Neuron (in vitro differentiated cells): ENCODE measurements at regions not wholly inside any gene's neighbourhood (a gene's known extent, or its start where the extent isn't known, plus 50 kb on each side); places are given as distances from the start of the nearest gene placed in this dataset.
"Not testable (repeated sequence)": the region's sequence is repeated elsewhere in the genome, so short reads cannot be mapped to it uniquely, and the experiment has no call there.

Source experiments
- H2AFZ ChIP-seq: one replicate; pipeline ENCODE4 v1.6.1; 2013; ENCODE audit warnings: low read depth, mild to moderate bottlenecking, inconsistent platforms, low read length, moderate library complexity
- H3K27me3 ChIP-seq: one replicate; pipeline ENCODE4 v1.6.1; 2013; ENCODE audit warnings: low read length; ENCODE audit not compliant: insufficient read depth
- H3K36me3 ChIP-seq: one replicate; pipeline ENCODE4 v1.6.1; 2013; ENCODE audit warnings: low read length; ENCODE audit not compliant: insufficient read depth
- H3K4me1 ChIP-seq: one replicate; pipeline ENCODE4 v1.6.1; 2013; ENCODE audit warnings: low read length; ENCODE audit not compliant: insufficient read depth
- H3K4me3 ChIP-seq: 2 replicates; pipeline ENCODE4 v1.5.1; 2013; ENCODE audit warnings: mild to moderate bottlenecking, low read length, moderate library complexity
- H3K9me3 ChIP-seq: one replicate; pipeline ENCODE4 v1.6.1; 2013; ENCODE audit warnings: low read length

- H3K4me3 ChIP-seq: no peak overlapping the region
- H3K36me3 ChIP-seq: no peaks in the 10 kb centered on the region
- H3K4me1 ChIP-seq: no peaks in the 10 kb centered on the region
- peaks cover 2% of the 10 kb centered on the region for H3K9me3 ChIP-seq
- no peaks in the 10 kb centered on the region for H3K27me3 ChIP-seq
- no peak overlapping the region for H2AFZ ChIP-seq
These were observed 210.7 kb downstream of the EFCAB11 start for GRCh38 chr14:89743828-89744227.

GRCh38 chr14:89740241-89740640 lies 214.3 kb downstream of the EFCAB11 start:
- H2AFZ ChIP-seq: no peak overlapping the region
- no peaks in the 10 kb centered on the region for H3K27me3 ChIP-seq
- no peaks in the 10 kb centered on the region for H3K4me1 ChIP-seq
- H3K36me3 ChIP-seq: no peaks in the 10 kb centered on the region
- H3K9me3 ChIP-seq: peaks cover 2% of the 10 kb centered on the region
- no peak overlapping the region for H3K4me3 ChIP-seq

GRCh38 chr14:89736881-89737280 lies 217.6 kb downstream of the EFCAB11 start:
- no peaks in the 10 kb centered on the region for H3K4me1 ChIP-seq
- H3K27me3 ChIP-seq: no peaks in the 10 kb centered on the region
- H3K9me3 ChIP-seq: no peaks in the 10 kb centered on the region
- no peak overlapping the region for H2AFZ ChIP-seq
- H3K36me3 ChIP-seq: no peaks in the 10 kb centered on the region
- no peak overlapping the region for H3K4me3 ChIP-seq

DNA sequence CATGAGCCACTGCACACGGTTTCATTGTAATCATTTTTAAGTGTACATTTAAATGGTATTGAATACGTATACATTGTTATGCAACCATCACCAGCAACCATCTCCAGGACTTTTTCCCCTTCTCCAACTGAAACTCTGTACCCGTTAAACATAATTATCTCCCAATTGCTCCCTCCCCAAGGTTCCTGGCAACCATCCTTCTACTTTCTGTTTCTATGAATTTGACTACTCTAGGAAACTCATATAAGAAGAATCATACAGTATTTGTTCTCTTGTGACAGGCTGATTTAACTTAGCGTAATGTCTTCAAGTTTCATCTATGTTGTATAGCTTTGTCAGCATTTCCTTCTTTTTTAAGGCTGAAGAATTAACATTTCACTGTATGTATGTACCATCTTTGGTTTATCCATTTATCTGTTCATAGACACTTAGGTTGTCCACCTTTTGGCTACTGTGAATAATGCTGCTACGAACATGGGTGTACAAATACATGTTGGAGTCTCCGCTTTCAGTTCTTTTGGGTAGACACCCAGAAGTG lies 223.1 kb downstream of the EFCAB11 start:
- no peaks in the 10 kb centered on the region for H3K36me3 ChIP-seq
- H3K4me3 ChIP-seq: no peak overlapping the region
- H3K4me1 ChIP-seq: no peaks in the 10 kb centered on the region
- H3K9me3 ChIP-seq: no peaks in the 10 kb centered on the region
- no peak overlapping the region for H2AFZ ChIP-seq
- no peaks in the 10 kb centered on the region for H3K27me3 ChIP-seq

DNA sequence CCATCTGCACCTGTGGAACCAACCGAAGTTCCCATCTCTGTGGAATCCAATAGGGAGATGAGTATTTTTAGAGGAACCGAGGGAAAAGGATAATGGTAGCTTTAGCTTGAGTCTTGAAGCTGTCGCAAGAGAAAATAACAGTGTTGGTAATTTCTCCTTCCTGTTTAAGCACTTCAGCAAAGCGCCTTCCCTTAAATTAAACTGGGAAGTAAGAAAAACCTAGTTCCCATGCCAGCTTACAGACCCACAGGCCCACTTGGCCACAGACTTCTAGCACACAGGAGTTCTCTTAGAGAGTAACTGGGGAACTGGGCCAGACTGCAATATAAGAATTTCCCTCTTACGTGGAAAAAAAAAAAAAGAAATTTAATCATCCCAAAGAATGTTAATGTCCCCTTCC lies 223.8 kb downstream of the EFCAB11 start:
- Histone ChIP-seq H2AFZ (no peak overlapping the region), H3K4me1 (no peaks in the 10 kb centered on the region), H3K9me3 (no peaks in the 10 kb centered on the region), H3K36me3 (no peaks in the 10 kb centered on the region), H3K27me3 (no peaks in the 10 kb centered on the region), H3K4me3 (no peak overlapping the region)

DNA sequence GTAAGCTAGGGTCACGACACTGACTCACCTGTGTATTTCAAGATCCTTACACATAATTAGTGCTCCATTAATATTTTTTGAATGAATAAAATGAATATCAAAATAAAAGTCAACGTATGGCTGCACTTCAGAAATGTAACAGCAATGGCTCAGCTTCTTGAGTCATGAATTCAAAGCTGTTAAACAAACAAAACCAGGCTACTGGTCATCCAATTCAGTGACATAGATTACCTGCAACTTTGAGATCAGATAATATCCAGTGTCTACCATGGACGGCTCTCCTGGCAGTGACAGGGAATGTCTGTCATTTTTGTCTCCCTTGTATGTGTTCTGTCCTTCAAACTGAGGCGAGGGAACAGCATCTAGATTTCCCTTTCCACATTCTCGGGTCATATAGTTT lies 225.6 kb downstream of the EFCAB11 start:
- no peaks in the 10 kb centered on the region for H3K9me3 ChIP-seq
- H2AFZ ChIP-seq: no peak overlapping the region
- H3K27me3 ChIP-seq: no peaks in the 10 kb centered on the region
- no peaks in the 10 kb centered on the region for H3K4me1 ChIP-seq
- no peak overlapping the region for H3K4me3 ChIP-seq
- no peaks in the 10 kb centered on the region for H3K36me3 ChIP-seq

- H3K27me3 ChIP-seq, H3K4me3 ChIP-seq, H2AFZ ChIP-seq, H3K9me3 ChIP-seq, H3K36me3 ChIP-seq, H3K4me1 ChIP-seq: not testable (repeated sequence)
These were observed 228.3 kb downstream of the EFCAB11 start for GRCh38 chr14:89726226-89726625.

GRCh38 chr14:89724628-89724960 lies 229.9 kb downstream of the EFCAB11 start:
- no peaks in the 10 kb centered on the region for H3K9me3 ChIP-seq
- H2AFZ ChIP-seq: no peak overlapping the region
- peaks cover 4% of the 10 kb centered on the region for H3K4me1 ChIP-seq
- H3K4me3 ChIP-seq: no peak overlapping the region
- H3K27me3 ChIP-seq: no peaks in the 10 kb centered on the region
- H3K36me3 ChIP-seq: no peaks in the 10 kb centered on the region

GRCh38 chr14:89723930-89724627 lies 230.5 kb downstream of the EFCAB11 start:
- Histone ChIP-seq H2AFZ (no peak overlapping the region), H3K36me3 (no peaks in the 10 kb centered on the region), H3K27me3 (no peaks in the 10 kb centered on the region), H3K9me3 (no peaks in the 10 kb centered on the region), H3K4me3 (no peak overlapping the region), H3K4me1 (peaks cover 4% of the 10 kb centered on the region)

- Histone ChIP-seq H2AFZ (no peak overlapping the region), H3K4me3 (no peak overlapping the region), H3K4me1 (peaks cover 4% of the 10 kb centered on the region), H3K36me3 (no peaks in the 10 kb centered on the region), H3K27me3 (no peaks in the 10 kb centered on the region), H3K9me3 (no peaks in the 10 kb centered on the region)
These were observed 232.6 kb downstream of the EFCAB11 start for GRCh38 chr14:89721956-89722355.

DNA sequence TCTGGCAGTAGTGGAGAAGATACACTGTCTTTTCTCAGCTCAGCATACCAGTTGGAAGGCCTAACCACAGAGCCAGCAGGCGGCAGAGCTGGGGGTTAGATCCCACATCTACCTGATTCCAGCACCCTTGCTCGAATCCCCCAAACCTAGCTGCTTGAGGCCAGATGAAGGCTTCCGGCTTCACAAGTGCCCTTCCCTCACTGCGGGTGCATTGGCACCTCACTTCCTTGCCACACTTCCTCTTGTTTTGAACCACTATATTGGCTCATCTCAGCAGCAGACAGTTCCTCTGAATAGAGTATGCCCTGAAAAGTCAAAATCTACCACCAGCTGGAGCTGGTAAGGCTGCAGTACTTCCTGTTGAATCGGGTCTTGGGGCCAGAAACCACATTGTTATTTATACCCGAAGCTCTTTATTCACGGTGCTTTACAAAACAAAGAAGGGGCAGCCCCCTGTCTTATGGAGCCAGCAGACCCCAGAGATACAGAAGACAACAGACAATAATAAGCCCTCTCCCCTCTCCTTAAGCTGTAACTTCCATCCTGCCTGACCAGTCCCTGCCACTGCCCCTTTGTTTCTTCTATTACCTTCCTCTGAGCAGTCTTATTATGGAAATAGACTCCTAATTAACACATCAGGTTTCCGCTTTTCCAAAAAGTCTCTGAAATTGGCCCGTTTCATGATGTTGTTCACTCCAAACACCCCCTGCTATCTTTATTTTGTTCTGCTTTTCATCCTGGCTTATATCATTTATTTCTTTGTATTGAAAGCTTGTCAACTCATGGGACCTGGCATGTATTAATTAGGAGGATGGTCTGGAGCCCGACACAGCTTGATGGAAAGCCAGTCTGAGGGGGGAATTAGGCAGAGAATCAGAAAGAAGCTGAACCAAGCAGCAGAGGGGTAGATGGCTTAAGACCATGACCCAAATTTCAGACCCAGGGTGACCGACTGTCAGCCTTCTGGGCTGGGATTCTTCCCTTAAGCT lies 233.5 kb downstream of the EFCAB11 start:
- no peak overlapping the region for H2AFZ ChIP-seq
- peaks cover 4% of the 10 kb centered on the region for H3K4me1 ChIP-seq
- H3K9me3 ChIP-seq: no peaks in the 10 kb centered on the region
- no peaks in the 10 kb centered on the region for H3K27me3 ChIP-seq
- H3K36me3 ChIP-seq: no peaks in the 10 kb centered on the region
- no peak overlapping the region for H3K4me3 ChIP-seq

DNA sequence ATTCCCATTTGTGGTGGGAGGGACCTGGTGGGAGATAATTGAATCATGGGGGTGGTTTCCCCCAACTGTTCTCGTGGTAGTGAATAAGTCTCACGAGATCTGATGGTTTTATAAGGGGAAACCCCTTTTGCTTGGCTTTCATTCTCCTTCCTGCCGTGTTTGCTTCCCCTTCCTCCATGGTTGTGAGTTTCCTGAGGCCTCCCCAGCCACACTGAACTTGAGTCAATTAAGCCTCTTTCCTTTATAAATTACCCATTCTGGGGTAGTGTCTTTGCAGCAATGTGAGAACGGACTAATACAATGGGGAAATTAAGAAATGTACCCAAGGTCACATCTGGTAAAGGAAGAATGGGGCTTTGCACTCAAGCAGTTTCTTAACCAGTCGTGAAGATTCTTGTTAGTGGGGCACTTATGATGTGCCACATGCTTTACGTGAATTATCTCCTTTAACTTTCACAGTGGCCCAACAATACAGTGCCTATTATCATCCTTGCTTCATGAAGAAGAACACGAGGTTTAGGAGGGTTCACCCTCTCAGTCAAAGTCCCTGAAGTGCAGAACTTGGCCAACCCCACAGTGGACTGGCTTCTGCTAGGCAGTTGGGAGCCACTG lies 234.3 kb downstream of the EFCAB11 start:
- no peaks in the 10 kb centered on the region for H3K9me3 ChIP-seq
- H3K4me3 ChIP-seq: no peak overlapping the region
- no peaks in the 10 kb centered on the region for H3K27me3 ChIP-seq
- peaks cover 4% of the 10 kb centered on the region for H3K4me1 ChIP-seq
- no peak overlapping the region for H2AFZ ChIP-seq
- H3K36me3 ChIP-seq: no peaks in the 10 kb centered on the region
